PC-9 (cell line): ENCODE measurements at regions not wholly inside any gene's neighbourhood (a gene's known extent, or its start where the extent isn't known, plus 50 kb on each side); places are given as distances from the start of the nearest gene placed in this dataset.

Experiments
- BruUV-seq: library from RNA; stranded (reverse); fragments of 400-500 nt; replicated peaks from 2 replicates; lab custom pipeline; 2021; lab: Mats Ljungman, UMichigan
- CTCF ChIA-PET: fragments of 300-600 bp; sonication (Branson Sonifier 250); formaldehyde crosslinking; loops from one replicate; lab custom pipeline; 2022; ENCODE audit warnings: antibody characterized with exemption; lab: Charles Lee
- POLR2A ChIA-PET: fragments of 300-600 bp; sonication (Branson Sonifier 250); formaldehyde crosslinking; loops from one replicate; lab custom pipeline; 2022; ENCODE audit warnings: antibody characterized with exemption; ENCODE audit not compliant: unreplicated experiment; lab: Charles Lee
- DNase-seq, 2 experiments: peaks; one replicate each; pipeline versions ENCODE4 v3.0.0 to v3.0.0-alpha.2; 2015 to 2022; ENCODE audit warnings: mixed read lengths in 1 of 2
- H2AFZ ChIP-seq: fragments of 200-600 bp; sonication (generic); 2 replicates; pipeline ENCODE4 v1.8.1; 2017; ENCODE audit warnings: antibody characterized with exemption
- H3F3A ChIP-seq: fragments of 200-600 bp; sonication (generic); 2 replicates; pipeline ENCODE4 v1.8.1; 2017; ENCODE audit warnings: antibody characterized with exemption, mild to moderate bottlenecking, low read depth; ENCODE audit not compliant: insufficient read depth
- H3K27ac ChIP-seq: fragments of 200-600 bp; sonication (generic); 2 replicates; pipeline ENCODE4 v1.6.1; 2016; ENCODE audit warnings: mixed run types
- H3K27me3 ChIP-seq: fragments of 200-600 bp; sonication (generic); 2 replicates; pipeline ENCODE4 v1.6.1; 2016; ENCODE audit warnings: low read depth, mixed run types; ENCODE audit not compliant: insufficient read depth
- H3K36me3 ChIP-seq: fragments of 200-600 bp; sonication (generic); 2 replicates; pipeline ENCODE4 v1.6.1; 2016; ENCODE audit warnings: low read depth, mixed run types
- H3K4me1 ChIP-seq: fragments of 200-600 bp; sonication (generic); replicated peaks from 2 replicates; pipeline ENCODE4 v1.6.1; 2016; ENCODE audit warnings: mixed run types; ENCODE audit not compliant: insufficient read depth
- H3K4me2 ChIP-seq: fragments of 200-600 bp; sonication (generic); 2 replicates; pipeline ENCODE4 v1.6.1; 2017; ENCODE audit warnings: mixed run types
- H3K4me3 ChIP-seq: fragments of 200-600 bp; sonication (generic); 2 replicates; pipeline ENCODE4 v1.6.1; 2016; ENCODE audit warnings: mixed run types
- H3K79me2 ChIP-seq: fragments of 200-600 bp; sonication (generic); 2 replicates; pipeline ENCODE4 v1.6.1; 2017; ENCODE audit warnings: low read depth, mixed run types
- H3K9me2 ChIP-seq: fragments of 200-600 bp; sonication (generic); 2 replicates; pipeline ENCODE4 v1.8.1; 2017; ENCODE audit warnings: mild to moderate bottlenecking; ENCODE audit not compliant: insufficient read depth
- H3K9me3 ChIP-seq: fragments of 200-600 bp; sonication (generic); 2 replicates; pipeline ENCODE4 v1.8.1; 2016; ENCODE audit warnings: low read depth; ENCODE audit not compliant: insufficient read depth
- H4K20me1 ChIP-seq: fragments of 200-600 bp; sonication (generic); 2 replicates; pipeline ENCODE4 v1.8.1; 2017; ENCODE audit not compliant: insufficient read depth
- EZH2 ChIP-seq: fragments of 200-600 bp; sonication (generic); IDR thresholded peaks from 2 replicates; pipeline ENCODE4 v1.8.0; 2017; ENCODE audit warnings: antibody characterized with exemption, low read depth
- intact Hi-C: fragments of 100-400 bp; cut with micrococcal nuclease; formaldehyde crosslinking; loops from one replicate; pipeline ENCODE4 v1.10.0; 2022; ENCODE audit not compliant: unreplicated experiment
- TF ChIP-seq, protein P1 (sequence below): fragments of 200-600 bp; sonication (generic); conservative IDR thresholded peaks from 2 replicates; pipeline ENCODE4 v1.6.1; 2017; ENCODE audit warnings: mixed run types, antibody characterized with exemption, mild to moderate bottlenecking, moderate library complexity

DNA sequence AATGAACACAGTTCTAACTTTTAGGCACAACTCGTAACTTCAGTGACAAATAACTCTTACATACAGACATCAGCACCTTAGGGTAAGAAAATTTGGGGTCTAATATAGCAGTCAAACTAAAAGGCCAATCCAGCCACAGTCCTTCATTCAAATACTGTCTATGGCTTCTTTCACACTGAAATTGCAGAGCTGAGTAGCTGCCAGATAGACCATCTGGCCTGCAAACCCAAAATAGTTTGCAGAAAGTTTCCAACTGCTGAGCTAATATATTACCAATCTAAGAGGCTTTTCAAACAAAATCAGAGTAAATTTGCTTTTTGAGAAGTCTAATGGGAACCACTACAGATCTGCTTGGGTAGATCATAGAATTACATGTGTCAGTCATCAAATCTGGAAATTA is 183.4 kb downstream of the GALR1 start:
- H2AFZ ChIP-seq: no peak overlapping the region
- ChIA-PET POLR2A (no interaction called here), CTCF (no interaction called here)
- peaks cover 29% of the 10 kb centered on the region for H3K27me3 ChIP-seq
- no peaks in the 10 kb centered on the region for H3F3A ChIP-seq
- no peak for DNase-seq
- no peaks in the 10 kb centered on the region for H3K9me2 ChIP-seq
- H3K79me2 ChIP-seq: no peaks in the 10 kb centered on the region
- no peak overlapping the region for H3K4me2 ChIP-seq
- no peaks in the 10 kb centered on the region for H3K9me3 ChIP-seq
- TF ChIP-seq, protein P1, sequence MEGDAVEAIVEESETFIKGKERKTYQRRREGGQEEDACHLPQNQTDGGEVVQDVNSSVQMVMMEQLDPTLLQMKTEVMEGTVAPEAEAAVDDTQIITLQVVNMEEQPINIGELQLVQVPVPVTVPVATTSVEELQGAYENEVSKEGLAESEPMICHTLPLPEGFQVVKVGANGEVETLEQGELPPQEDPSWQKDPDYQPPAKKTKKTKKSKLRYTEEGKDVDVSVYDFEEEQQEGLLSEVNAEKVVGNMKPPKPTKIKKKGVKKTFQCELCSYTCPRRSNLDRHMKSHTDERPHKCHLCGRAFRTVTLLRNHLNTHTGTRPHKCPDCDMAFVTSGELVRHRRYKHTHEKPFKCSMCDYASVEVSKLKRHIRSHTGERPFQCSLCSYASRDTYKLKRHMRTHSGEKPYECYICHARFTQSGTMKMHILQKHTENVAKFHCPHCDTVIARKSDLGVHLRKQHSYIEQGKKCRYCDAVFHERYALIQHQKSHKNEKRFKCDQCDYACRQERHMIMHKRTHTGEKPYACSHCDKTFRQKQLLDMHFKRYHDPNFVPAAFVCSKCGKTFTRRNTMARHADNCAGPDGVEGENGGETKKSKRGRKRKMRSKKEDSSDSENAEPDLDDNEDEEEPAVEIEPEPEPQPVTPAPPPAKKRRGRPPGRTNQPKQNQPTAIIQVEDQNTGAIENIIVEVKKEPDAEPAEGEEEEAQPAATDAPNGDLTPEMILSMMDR: no peak
- no peak for TF ChIP-seq EZH2
- intact Hi-C loops: no loop called here
- no TSS peak for BruUV-seq
- H3K27ac ChIP-seq: no peak overlapping the region
- H4K20me1 ChIP-seq: no peaks in the 10 kb centered on the region
- no peaks in the 10 kb centered on the region for H3K36me3 ChIP-seq
- no peaks in the 10 kb centered on the region for H3K4me1 ChIP-seq
- H3K4me3 ChIP-seq: no peak overlapping the region

DNA sequence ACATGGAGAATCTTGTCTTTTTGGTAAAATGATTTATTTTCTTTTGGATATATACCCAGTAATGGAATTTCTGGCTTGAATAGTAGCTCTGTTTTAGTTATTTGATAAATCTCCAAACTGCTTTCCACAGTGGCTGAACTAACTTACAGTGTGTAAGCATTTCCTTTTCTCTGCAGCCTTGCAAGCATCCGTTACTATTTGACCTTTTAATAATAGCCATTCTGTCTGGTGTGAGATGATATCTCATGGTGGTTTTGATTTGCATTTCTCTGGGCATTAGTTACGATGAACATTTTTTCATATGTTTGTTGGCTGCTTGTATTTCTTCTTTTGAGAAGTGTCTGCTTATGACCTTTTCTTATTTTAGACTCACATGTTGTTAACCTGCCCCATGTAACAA is 190.2 kb downstream of the GALR1 start:
- no peak for DNase-seq
- Histone ChIP-seq H2AFZ (no peak overlapping the region), H3K4me3 (no peak overlapping the region), H4K20me1 (no peaks in the 10 kb centered on the region), H3K9me2 (no peaks in the 10 kb centered on the region), H3K4me1 (no peaks in the 10 kb centered on the region), H3K9me3 (no peaks in the 10 kb centered on the region), H3K27me3 (peaks cover 32% of the 10 kb centered on the region), H3K27ac (no peak overlapping the region), H3F3A (no peaks in the 10 kb centered on the region), H3K4me2 (no peak overlapping the region), H3K36me3 (no peaks in the 10 kb centered on the region), H3K79me2 (no peaks in the 10 kb centered on the region)
- ChIA-PET POLR2A (no interaction called here), CTCF (no interaction called here)
- TF ChIP-seq, protein P1: no peak
- intact Hi-C loops: no loop called here
- no TSS peak for BruUV-seq

DNA sequence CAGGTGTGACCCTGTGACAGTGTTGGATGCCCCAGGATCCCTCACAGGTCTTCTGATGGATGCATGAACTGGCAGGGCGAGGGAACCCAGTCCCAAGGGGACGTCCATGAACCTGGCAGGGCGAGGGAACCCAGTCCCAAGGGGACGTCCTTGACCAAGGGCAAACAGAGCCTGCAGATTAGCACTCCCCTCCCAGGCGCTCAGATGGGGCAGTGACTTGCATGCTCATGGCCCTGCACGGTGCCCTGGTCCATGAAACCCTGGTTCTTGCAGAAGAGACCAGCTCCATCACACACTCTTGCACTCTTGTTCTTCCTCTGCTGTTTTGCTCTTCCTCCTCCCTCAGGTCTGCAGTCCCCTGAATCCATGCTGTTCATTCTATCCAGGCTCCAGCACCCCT is 192.7 kb downstream of the GALR1 start:
- no peak for DNase-seq
- H3K79me2 ChIP-seq: no peaks in the 10 kb centered on the region
- H3K36me3 ChIP-seq: no peaks in the 10 kb centered on the region
- H2AFZ ChIP-seq: no peak overlapping the region
- no peaks in the 10 kb centered on the region for H3F3A ChIP-seq
- intact Hi-C loops: no loop called here
- H3K27me3 ChIP-seq: peaks cover 43% of the 10 kb centered on the region
- no TSS peak for BruUV-seq
- no peak overlapping the region for H3K27ac ChIP-seq
- no peak for TF ChIP-seq EZH2
- TF ChIP-seq, protein P1: no peak
- POLR2A ChIA-PET: no interaction called here
- CTCF ChIA-PET: no interaction called here
- H3K4me1 ChIP-seq: no peaks in the 10 kb centered on the region
- H3K9me2 ChIP-seq: no peaks in the 10 kb centered on the region
- no peaks in the 10 kb centered on the region for H4K20me1 ChIP-seq
- H3K4me2 ChIP-seq: no peak overlapping the region
- no peak overlapping the region for H3K4me3 ChIP-seq
- H3K9me3 ChIP-seq: no peaks in the 10 kb centered on the region
